A549 (cell line): ENCODE measurements at regions not wholly inside any gene's neighbourhood (a gene's known extent, or its start where the extent isn't known, plus 50 kb on each side); places are given as distances from the start of the nearest gene placed in this dataset.

Source experiments
- MYC ChIP-seq: IDR thresholded peaks from 2 replicates; pipeline ENCODE4 v1.6.1; 2012; ENCODE audit warnings: mild to moderate bottlenecking, inconsistent platforms, low read length, improper control_type of control experiment, borderline replicate concordance
- RCOR1 ChIP-seq: fragments of 150-350 bp; IDR thresholded peaks from 2 replicates; pipeline ENCODE4 v1.6.1; 2014; ENCODE audit warnings: antibody characterized with exemption, low read length, low read depth
- TF ChIP-seq, protein P1 (sequence below): fragments of >200 bp; sonication (Bioruptor Twin); formaldehyde crosslinking; IDR thresholded peaks from 3 replicates; pipeline ENCODE4 v1.5.1; 2016

DNA sequence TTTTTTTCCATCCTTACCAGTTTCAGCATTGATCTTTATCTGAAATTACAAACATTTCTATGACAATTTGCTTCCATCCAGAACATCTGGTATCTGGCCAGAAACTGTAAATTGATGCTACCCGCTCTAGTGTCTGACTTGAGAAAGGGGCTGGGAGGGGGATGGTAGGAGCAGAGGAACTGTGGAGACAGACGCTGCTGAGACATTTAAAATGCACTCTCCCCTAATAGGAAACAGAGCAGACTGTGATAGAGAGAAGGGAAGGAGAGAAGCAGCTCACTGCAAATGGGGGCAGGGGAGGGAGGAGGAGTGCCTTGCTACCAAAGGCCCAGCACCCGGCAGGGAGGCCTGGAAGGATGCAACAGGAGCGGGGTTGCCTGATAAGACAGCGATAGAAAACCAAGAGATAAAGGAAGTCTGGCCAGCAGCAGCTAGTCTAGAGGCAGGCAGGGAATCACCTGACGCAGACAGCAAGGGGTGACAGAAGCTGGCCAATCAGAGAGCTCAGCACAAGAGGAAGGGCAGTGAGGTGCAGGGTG is 195.5 kb upstream of the NFIA start:
- TF ChIP-seq, protein P1, sequence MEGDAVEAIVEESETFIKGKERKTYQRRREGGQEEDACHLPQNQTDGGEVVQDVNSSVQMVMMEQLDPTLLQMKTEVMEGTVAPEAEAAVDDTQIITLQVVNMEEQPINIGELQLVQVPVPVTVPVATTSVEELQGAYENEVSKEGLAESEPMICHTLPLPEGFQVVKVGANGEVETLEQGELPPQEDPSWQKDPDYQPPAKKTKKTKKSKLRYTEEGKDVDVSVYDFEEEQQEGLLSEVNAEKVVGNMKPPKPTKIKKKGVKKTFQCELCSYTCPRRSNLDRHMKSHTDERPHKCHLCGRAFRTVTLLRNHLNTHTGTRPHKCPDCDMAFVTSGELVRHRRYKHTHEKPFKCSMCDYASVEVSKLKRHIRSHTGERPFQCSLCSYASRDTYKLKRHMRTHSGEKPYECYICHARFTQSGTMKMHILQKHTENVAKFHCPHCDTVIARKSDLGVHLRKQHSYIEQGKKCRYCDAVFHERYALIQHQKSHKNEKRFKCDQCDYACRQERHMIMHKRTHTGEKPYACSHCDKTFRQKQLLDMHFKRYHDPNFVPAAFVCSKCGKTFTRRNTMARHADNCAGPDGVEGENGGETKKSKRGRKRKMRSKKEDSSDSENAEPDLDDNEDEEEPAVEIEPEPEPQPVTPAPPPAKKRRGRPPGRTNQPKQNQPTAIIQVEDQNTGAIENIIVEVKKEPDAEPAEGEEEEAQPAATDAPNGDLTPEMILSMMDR = no peak
- no peak for TF ChIP-seq RCOR1
- no peak for TF ChIP-seq MYC
